Esophagus squamous epithelium (tissue), 5 donors: ENCODE measurements at regions not wholly inside any gene's neighbourhood (a gene's known extent, or its start where the extent isn't known, plus 50 kb on each side); places are given as distances from the start of the nearest gene placed in this dataset.

Source experiments
- DNase-seq: peaks from one replicate; lab custom pipeline; 2025; lab: John Stamatoyannopoulos, UW
- H3K27ac ChIP-seq, 4 donors: fragments of 200-600 bp; sonication (generic); one replicate each; pipeline ENCODE4 v1.5.1; 2016 to 2019; ENCODE audit warnings: mild to moderate bottlenecking in 1 of 4
- H3K27me3 ChIP-seq, 4 donors: fragments of 200-600 bp; sonication (generic); 1 replicate in 3 of 4; 2 replicates in 1 of 4; pipeline versions ENCODE4 v1.5.1 to v1.6.0; 2017 to 2021; ENCODE audit warnings: antibody characterized with exemption in 1 of 4
- H3K36me3 ChIP-seq, 3 donors: fragments of 200-600 bp; sonication (generic); one replicate each; pipeline ENCODE4 v1.5.1; 2016 to 2019
- H3K4me1 ChIP-seq, 3 donors: fragments of 200-600 bp; sonication (generic); one replicate each; pipeline ENCODE4 v1.5.1; 2017 to 2019
- H3K4me3 ChIP-seq, 4 donors: fragments of 200-600 bp; sonication (generic); 1 replicate in 3 of 4; 2 replicates in 1 of 4; pipeline ENCODE4 v1.5.1; 2016 to 2019; ENCODE audit warnings: mild to moderate bottlenecking in 2 of 4, moderate library complexity in 1 of 4
- H3K9me3 ChIP-seq, 3 donors: fragments of 200-600 bp; sonication (generic); one replicate each; pipeline ENCODE4 v1.5.1; 2016 to 2019
- POLR2A ChIP-seq, 4 donors: fragments of 450-650 bp; IDR thresholded peaks; one replicate each; pipeline ENCODE4 v1.6.1; 2017; ENCODE audit warnings: antibody characterized with exemption in 4 of 4, mild to moderate bottlenecking in 4 of 4, moderate library complexity in 3 of 4
- WGBS, 2 donors: methylation state at CpG; one replicate each; pipeline ENCODE4 v1.1.5; 2018; 5-methylcytosine and 5-hydroxymethylcytosine counted together
- intact Hi-C: fragments of 100-400 bp; cut with DNase I; formaldehyde crosslinking; loops from one replicate; pipeline ENCODE4 v1.15.0; 2022
- TF ChIP-seq, protein P1 (sequence below), 6 experiments: fragments of 450-650 bp in 4 of 6; fragments of 200-600 bp in 2 of 6; sonication (generic) in 2 of 6; IDR thresholded peaks; one replicate each; pipeline ENCODE4 v1.5.1; 2016 to 2019; ENCODE audit warnings: antibody characterized with exemption in 6 of 6, mild to moderate bottlenecking in 4 of 6, moderate library complexity in 4 of 6
- donor health status: DM: yes; HTN: yes; CAD: no.

DNA sequence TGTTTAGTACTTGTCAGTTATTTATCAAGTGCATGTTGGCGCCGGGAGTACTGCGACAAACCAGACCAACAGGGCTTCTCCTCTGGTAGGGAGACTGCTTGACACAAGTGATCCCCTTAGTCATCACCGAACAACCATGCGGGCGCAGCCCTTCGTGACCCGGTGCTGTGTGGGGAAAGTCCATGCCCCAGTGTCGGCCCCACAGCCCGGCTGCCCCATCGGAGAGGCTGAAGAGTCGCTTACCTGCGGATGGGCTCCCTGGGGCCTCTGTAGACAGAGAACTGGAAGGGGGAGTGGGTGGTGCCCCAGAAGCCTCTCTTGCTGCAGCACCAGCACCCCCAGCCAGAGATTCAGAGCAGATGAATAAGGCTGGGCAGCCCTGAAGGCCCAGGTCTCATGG, 90.3 kb upstream of the PRR23E start:
- Histone ChIP-seq H3K27ac (no peak overlapping the region), H3K36me3 (no peaks in the 10 kb centered on the region), H3K4me3 (no peak overlapping the region), H3K4me1 (no peaks in the 10 kb centered on the region), H3K9me3 (no peaks in the 10 kb centered on the region), H3K27me3 (peaks cover 0 to 23% (median 0%) of the 10 kb centered on the region in 4 donors)
- no peak for TF ChIP-seq POLR2A (IDR thresholded peaks at IDR 0.05)
- TF ChIP-seq, protein P1, sequence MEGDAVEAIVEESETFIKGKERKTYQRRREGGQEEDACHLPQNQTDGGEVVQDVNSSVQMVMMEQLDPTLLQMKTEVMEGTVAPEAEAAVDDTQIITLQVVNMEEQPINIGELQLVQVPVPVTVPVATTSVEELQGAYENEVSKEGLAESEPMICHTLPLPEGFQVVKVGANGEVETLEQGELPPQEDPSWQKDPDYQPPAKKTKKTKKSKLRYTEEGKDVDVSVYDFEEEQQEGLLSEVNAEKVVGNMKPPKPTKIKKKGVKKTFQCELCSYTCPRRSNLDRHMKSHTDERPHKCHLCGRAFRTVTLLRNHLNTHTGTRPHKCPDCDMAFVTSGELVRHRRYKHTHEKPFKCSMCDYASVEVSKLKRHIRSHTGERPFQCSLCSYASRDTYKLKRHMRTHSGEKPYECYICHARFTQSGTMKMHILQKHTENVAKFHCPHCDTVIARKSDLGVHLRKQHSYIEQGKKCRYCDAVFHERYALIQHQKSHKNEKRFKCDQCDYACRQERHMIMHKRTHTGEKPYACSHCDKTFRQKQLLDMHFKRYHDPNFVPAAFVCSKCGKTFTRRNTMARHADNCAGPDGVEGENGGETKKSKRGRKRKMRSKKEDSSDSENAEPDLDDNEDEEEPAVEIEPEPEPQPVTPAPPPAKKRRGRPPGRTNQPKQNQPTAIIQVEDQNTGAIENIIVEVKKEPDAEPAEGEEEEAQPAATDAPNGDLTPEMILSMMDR (IDR thresholded peaks at IDR 0.05), result no peak
- intact Hi-C loops, result no loop called here
- DNase-seq, result no peak
- WGBS, 2 donors, result 86 to 92% methylated on average over 11 to 12 of the region's 13 CpGs

DNA sequence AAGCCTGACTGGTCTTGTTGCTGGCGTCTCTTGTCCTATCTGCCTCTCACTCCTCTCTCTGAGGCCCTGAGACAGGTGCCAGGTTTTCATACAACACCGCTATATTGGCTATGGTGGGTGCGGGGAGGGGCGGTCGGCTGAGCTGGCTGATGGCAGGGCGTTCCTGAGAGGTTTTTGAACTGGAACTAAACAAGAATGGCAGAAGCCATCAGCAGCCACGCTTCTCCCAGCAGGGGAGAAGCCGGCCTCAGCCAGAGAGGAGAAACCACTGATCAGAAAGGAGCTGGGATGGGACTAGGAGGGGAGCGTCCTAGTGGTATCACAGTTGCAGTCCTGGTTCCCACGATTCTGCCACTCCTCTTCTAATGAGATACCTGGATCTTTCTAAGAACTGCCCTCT, 89.9 kb upstream of the PRR23E start:
- Histone ChIP-seq H3K4me3 (no peak overlapping the region), H3K36me3 (no peaks in the 10 kb centered on the region), H3K27me3 (peaks cover 0 to 23% (median 0%) of the 10 kb centered on the region in 4 donors), H3K9me3 (no peaks in the 10 kb centered on the region), H3K4me1 (no peaks in the 10 kb centered on the region), H3K27ac (no peak overlapping the region)
- no peak for DNase-seq
- 48 to 63% methylated on average over 6 to 10 of the region's 10 CpGs for WGBS, 2 donors
- intact Hi-C loops, result no loop called here
- TF ChIP-seq, protein P1 (IDR thresholded peaks at IDR 0.05), result no peak
- TF ChIP-seq POLR2A (IDR thresholded peaks at IDR 0.05), result no peak

DNA sequence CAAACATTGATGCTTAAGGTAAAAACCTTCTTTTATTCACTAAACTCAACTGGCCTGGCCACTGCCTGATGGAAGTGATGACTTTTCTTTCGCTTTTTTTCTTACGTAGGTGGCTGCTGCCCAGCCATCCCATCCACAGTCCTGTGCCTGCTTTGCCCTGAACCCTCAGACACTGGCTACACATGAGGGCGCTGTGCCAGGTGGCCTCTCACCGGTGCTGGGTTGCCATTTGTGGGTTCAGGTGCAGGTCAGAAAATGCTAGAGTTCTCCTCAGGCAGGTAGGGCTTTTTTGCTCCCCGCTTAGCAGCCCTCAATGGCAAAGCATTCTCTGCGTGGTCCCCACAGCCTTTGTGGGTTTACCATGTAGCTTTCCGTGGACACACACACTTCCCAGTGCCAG, 88.3 kb upstream of the PRR23E start:
- intact Hi-C loops, result no loop called here

DNA sequence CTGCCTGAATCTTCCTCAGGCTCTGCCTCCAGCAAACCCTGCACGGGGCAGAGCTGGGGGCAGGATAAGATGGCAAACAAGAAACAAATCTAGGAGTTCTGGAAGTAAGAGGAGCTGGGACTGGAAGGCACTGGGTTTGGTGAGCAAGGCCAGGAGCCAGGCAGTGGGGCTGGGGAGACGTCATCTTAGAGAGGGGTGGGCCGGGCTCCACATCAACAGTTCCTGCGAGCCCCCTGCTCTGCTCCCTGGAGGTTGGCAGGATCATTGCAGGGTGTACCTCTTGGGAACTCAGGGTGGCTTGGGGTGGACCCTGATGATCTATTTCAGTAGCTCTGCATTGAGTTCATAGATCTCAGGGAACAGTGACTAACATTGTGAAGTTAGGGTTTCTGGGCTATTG, 87.3 kb upstream of the PRR23E start:
- WGBS, 2 donors, result 47 to 90% methylated on average over 3 to 4 of the region's 4 CpGs
- Histone ChIP-seq H3K9me3 (no peaks in the 10 kb centered on the region), H3K27ac (no peak overlapping the region), H3K27me3 (peaks cover 0 to 21% (median 0%) of the 10 kb centered on the region in 4 donors), H3K4me3 (no peak overlapping the region), H3K4me1 (no peaks in the 10 kb centered on the region), H3K36me3 (no peaks in the 10 kb centered on the region)
- intact Hi-C loops, result no loop called here
- no peak for DNase-seq
- no peak for TF ChIP-seq POLR2A (IDR thresholded peaks at IDR 0.05)
- TF ChIP-seq, protein P1 (IDR thresholded peaks at IDR 0.05), result no peak

More for the DNA sequence above, 88.3 kb upstream of the PRR23E start:
- Histone ChIP-seq H3K27me3 (peaks cover 0 to 23% (median 0%) of the 10 kb centered on the region in 4 donors), H3K36me3 (no peaks in the 10 kb centered on the region), H3K4me1 (no peaks in the 10 kb centered on the region), H3K4me3 (no peak overlapping the region), H3K27ac (no peak overlapping the region), H3K9me3 (no peaks in the 10 kb centered on the region)
- DNase-seq, result no peak
- TF ChIP-seq, protein P1 (IDR thresholded peaks at IDR 0.05), result no peak
- TF ChIP-seq POLR2A (IDR thresholded peaks at IDR 0.05), result no peak
- 69 to 79% methylated on average over 5 of the region's 7 CpGs for WGBS, 2 donors

DNA sequence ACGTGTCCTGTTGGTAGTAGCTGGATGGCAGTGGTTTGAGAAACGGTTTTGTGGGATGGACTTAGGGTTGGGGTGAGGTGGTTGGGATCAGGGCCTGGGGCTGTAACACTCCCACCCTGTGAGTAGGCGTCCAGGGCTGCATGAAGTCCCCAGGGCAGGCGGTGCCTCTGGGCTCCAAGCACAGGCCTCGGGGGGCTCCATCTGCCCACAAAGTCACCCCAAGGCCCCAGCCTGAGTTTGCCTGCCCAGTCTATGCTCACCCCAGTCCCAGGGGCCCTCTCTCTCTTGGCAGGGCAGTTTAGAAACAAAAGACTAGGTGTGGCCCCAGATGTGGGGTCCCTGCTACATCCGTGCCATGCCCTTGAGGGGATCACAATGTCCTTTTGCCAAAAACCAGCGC, 86.9 kb upstream of the PRR23E start:
- TF ChIP-seq POLR2A (IDR thresholded peaks at IDR 0.05), result no peak
- TF ChIP-seq, protein P1 (IDR thresholded peaks at IDR 0.05), result no peak
- Histone ChIP-seq H3K27me3 (peaks cover 0 to 16% (median 0%) of the 10 kb centered on the region in 4 donors), H3K4me1 (no peaks in the 10 kb centered on the region), H3K9me3 (peaks cover 0 to 3% (median 0%) of the 10 kb centered on the region in 3 donors), H3K4me3 (no peak overlapping the region), H3K27ac (no peak overlapping the region), H3K36me3 (no peaks in the 10 kb centered on the region)
- intact Hi-C loops, result no loop called here
- 69 to 81% methylated on average over 4 to 6 of the region's 7 CpGs for WGBS, 2 donors
- DNase-seq, result no peak
